Left hindlimb (tissue), 1 donor: ENCODE measurements at regions not wholly inside any gene's neighbourhood (a gene's known extent, or its start where the extent isn't known, plus 50 kb on each side); places are given as distances from the start of the nearest gene placed in this dataset.

ENCODE experiments used
- DNase-seq: peaks from one replicate; pipeline ENCODE4 v3.0.0-alpha.2; 2018

GRCh38 chr6:55636406-55637102 is 57.6 kb upstream of the HMGCLL1 start:
- DNase-seq, result no peak

- DNase-seq, result no peak
These were observed 54.5 kb upstream of the HMGCLL1 start for GRCh38 chr6:55633471-55633870.

GRCh38 chr6:55632953-55633352 is 54.0 kb upstream of the HMGCLL1 start:
- DNase-seq, result no peak
